ENCODE measurements at regions not wholly inside any gene's neighbourhood (a gene's known extent, or its start where the extent isn't known, plus 50 kb on each side); places are given as distances from the start of the nearest gene placed in this dataset.

DNA sequence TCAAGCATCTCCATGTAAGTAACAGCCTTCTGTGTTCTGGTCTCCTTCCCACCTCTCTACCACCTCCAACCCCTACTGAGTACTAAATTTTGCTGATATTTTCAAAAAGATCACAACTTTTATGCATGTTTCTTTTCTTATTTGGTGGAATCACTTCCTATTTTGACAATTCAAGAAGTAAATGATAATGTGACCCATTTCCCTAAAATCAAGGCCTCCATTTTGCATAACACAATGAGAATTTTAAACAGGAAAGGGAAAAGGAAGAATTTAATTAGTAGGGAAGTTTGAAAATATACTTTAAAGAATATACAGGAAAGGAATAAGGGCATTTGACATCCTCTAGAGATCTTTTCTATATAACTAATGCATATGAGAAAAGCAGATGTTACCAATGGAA, 212.9 kb upstream of the RASA1 start:
- Histone ChIP-seq H3K4me1 (ENCODE audit: control insufficient read depth, extremely low read depth, insufficient read depth, low read length) (no peaks in the 10 kb centered on the region), H3K4me2 (ENCODE audit: control insufficient read depth, extremely low read depth, insufficient read depth, low read depth, low read length) (no peak overlapping the region), H3K9me3 (ENCODE audit: control insufficient read depth, low read depth, low read length) (peaks cover under 1% of the 10 kb centered on the region), H3K27me3 (ENCODE audit: control insufficient read depth, extremely low read depth, insufficient read depth, low read length) (no peaks in the 10 kb centered on the region), H4K20me1 (ENCODE audit: control insufficient read depth, extremely low read depth, insufficient read depth, low read length) (no peaks in the 10 kb centered on the region), H3K4me3 (ENCODE audit: control insufficient read depth in 2 of 3, extremely low read depth in 1 of 3, insufficient read depth in 2 of 3, low read depth in 1 of 3, low read length in 3 of 3) (no peak overlapping the region), H3K79me2 (ENCODE audit: control insufficient read depth, insufficient read depth, low read length) (no peaks in the 10 kb centered on the region), H2AFZ (ENCODE audit: control insufficient read depth, low read length) (no peak overlapping the region), H3K9ac (ENCODE audit: control insufficient read depth, extremely low read depth, insufficient read depth, low read length) (no peak overlapping the region), H3K36me3 (ENCODE audit: control insufficient read depth in 2 of 2, extremely low read depth in 1 of 2, insufficient read depth in 2 of 2, low read length in 2 of 2) (no peaks in the 10 kb centered on the region), H3K9me1 (ENCODE audit: control insufficient read depth, extremely low read depth, insufficient read depth, low read length) (no peaks in the 10 kb centered on the region), H3K27ac (ENCODE audit: control insufficient read depth, insufficient read depth, low read length) (no peak overlapping the region)
- TF ChIP-seq, protein P1, sequence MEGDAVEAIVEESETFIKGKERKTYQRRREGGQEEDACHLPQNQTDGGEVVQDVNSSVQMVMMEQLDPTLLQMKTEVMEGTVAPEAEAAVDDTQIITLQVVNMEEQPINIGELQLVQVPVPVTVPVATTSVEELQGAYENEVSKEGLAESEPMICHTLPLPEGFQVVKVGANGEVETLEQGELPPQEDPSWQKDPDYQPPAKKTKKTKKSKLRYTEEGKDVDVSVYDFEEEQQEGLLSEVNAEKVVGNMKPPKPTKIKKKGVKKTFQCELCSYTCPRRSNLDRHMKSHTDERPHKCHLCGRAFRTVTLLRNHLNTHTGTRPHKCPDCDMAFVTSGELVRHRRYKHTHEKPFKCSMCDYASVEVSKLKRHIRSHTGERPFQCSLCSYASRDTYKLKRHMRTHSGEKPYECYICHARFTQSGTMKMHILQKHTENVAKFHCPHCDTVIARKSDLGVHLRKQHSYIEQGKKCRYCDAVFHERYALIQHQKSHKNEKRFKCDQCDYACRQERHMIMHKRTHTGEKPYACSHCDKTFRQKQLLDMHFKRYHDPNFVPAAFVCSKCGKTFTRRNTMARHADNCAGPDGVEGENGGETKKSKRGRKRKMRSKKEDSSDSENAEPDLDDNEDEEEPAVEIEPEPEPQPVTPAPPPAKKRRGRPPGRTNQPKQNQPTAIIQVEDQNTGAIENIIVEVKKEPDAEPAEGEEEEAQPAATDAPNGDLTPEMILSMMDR (optimal IDR thresholded peaks at IDR 0.05 in 1 of 3, IDR thresholded peaks at IDR 0.05 in 1 of 3, conservative IDR thresholded peaks at IDR 0.05 in 1 of 3; ENCODE audit: extremely low read depth in 1 of 3, insufficient read depth in 2 of 3, low read length in 3 of 3) = no peak
- TF ChIP-seq EZH2 (IDR thresholded peaks at IDR 0.05; ENCODE audit: low read length) = no peak
- DNase-seq (ENCODE audit: low read depth, low spot score) (no peak), FAIRE-seq (no peak)
- dilution Hi-C loops (cut with MboI; ENCODE audit: extremely low pct_ligation_motif_present, low sequenced_read_pairs) = no loop called here

DNA sequence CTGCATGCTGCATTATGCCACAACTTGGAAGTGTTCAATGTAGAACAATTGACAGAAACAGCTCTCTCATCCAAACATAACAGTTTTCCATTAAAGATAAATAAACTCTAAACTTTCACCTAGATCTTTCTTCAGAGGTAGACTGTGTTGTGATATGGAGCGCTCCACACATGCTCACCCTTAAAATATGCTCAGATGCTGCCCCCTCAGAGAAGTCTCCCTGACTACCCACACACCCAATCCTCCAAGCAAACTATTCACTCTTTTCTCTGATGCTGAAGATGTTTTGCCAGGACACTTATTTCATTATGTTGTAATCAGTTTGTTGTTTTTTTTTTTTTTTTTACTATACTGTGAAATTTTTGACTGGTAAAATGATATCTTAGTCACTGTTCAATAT, 206.6 kb upstream of the RASA1 start:
- Histone ChIP-seq H2AFZ (ENCODE audit: control insufficient read depth, low read length) (no peak overlapping the region), H3K9ac (ENCODE audit: control insufficient read depth, extremely low read depth, insufficient read depth, low read length) (no peak overlapping the region), H3K27me3 (ENCODE audit: control insufficient read depth, extremely low read depth, insufficient read depth, low read length) (no peaks in the 10 kb centered on the region), H3K4me3 (ENCODE audit: control insufficient read depth in 2 of 3, extremely low read depth in 1 of 3, insufficient read depth in 2 of 3, low read depth in 1 of 3, low read length in 3 of 3) (no peak overlapping the region), H3K9me3 (ENCODE audit: control insufficient read depth, low read depth, low read length) (no peaks in the 10 kb centered on the region), H3K9me1 (ENCODE audit: control insufficient read depth, extremely low read depth, insufficient read depth, low read length) (no peaks in the 10 kb centered on the region), H3K36me3 (ENCODE audit: control insufficient read depth in 2 of 2, extremely low read depth in 1 of 2, insufficient read depth in 2 of 2, low read length in 2 of 2) (no peaks in the 10 kb centered on the region), H3K4me1 (ENCODE audit: control insufficient read depth, extremely low read depth, insufficient read depth, low read length) (no peaks in the 10 kb centered on the region), H3K27ac (ENCODE audit: control insufficient read depth, insufficient read depth, low read length) (no peak overlapping the region), H4K20me1 (ENCODE audit: control insufficient read depth, extremely low read depth, insufficient read depth, low read length) (no peaks in the 10 kb centered on the region), H3K4me2 (ENCODE audit: control insufficient read depth, extremely low read depth, insufficient read depth, low read depth, low read length) (no peak overlapping the region), H3K79me2 (ENCODE audit: control insufficient read depth, insufficient read depth, low read length) (no peaks in the 10 kb centered on the region)
- dilution Hi-C loops (cut with MboI; ENCODE audit: extremely low pct_ligation_motif_present, low sequenced_read_pairs) = no loop called here
- no peak for TF ChIP-seq EZH2 (IDR thresholded peaks at IDR 0.05; ENCODE audit: low read length)
- TF ChIP-seq, protein P1 (optimal IDR thresholded peaks at IDR 0.05 in 1 of 3, IDR thresholded peaks at IDR 0.05 in 1 of 3, conservative IDR thresholded peaks at IDR 0.05 in 1 of 3; ENCODE audit: extremely low read depth in 1 of 3, insufficient read depth in 2 of 3, low read length in 3 of 3) = no peak
- DNase-seq (ENCODE audit: low read depth, low spot score) = no peak
- FAIRE-seq = no peak
